AG04450 (cell line): ENCODE measurements at regions not wholly inside any gene's neighbourhood (a gene's known extent, or its start where the extent isn't known, plus 50 kb on each side); places are given as distances from the start of the nearest gene placed in this dataset.

ENCODE experiments used
- CTCF ChIA-PET: fragments of 300-600, 350-600 bp; formaldehyde crosslinking; extraction: SDS; loops from one replicate; lab custom pipeline; 2022; ENCODE audit warnings: antibody characterized with exemption, inconsistent platforms; lab: Charles Lee
- POLR2A ChIA-PET: fragments of 350-600 bp; formaldehyde crosslinking; extraction: SDS; loops from one replicate; lab custom pipeline; 2021; ENCODE audit warnings: antibody characterized with exemption, inconsistent platforms; lab: Yijun Ruan, JAX
- DNase-seq: peaks from one replicate; pipeline ENCODE4 v3.0.0-alpha.2; 2011; ENCODE audit warnings: low read depth, low spot score
- H3K27ac ChIP-seq: one replicate; pipeline ENCODE4 v1.5.1; 2012; ENCODE audit warnings: low read depth, low read length, control low read depth
- H3K27me3 ChIP-seq: one replicate; pipeline ENCODE4 v1.6.0; 2012; ENCODE audit warnings: low read length; ENCODE audit not compliant: control insufficient read depth, insufficient read depth
- H3K4me3 ChIP-seq: 2 replicates; pipeline ENCODE4 v1.5.1; 2011; ENCODE audit warnings: mild to moderate bottlenecking, low read depth, low read length, control low read depth
- H3K9me3 ChIP-seq: 2 replicates; pipeline ENCODE4 v1.5.1; 2012; ENCODE audit warnings: low read length; ENCODE audit not compliant: control insufficient read depth, insufficient read depth
- TF ChIP-seq, protein P1 (sequence below): IDR thresholded peaks from 2 replicates; pipeline ENCODE4 v1.5.1; 2011; ENCODE audit warnings: low read depth, low read length, control low read depth, inconsistent platforms

DNA sequence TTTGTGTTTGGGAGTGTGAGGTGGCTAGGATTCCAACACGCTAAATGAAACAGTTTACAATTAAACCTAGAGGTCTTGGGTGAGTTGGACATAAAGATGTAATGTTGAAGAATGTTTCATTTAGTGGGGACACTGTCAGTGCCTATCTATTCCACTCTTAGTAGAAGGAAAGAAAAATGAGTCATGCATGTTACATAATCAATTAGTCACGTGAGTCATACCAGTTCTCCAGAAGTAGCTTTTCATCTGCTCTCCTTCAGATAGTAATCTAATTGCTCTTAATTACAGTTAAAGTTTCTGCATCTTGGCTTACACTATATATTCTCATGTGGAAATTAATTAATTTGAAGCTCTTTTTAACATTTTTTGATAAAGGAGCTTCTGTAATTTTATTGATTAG is 115.7 kb upstream of the P2RY1 start:
- Histone ChIP-seq H3K4me3 (no peak overlapping the region), H3K27ac (no peak overlapping the region), H3K9me3 (no peaks in the 10 kb centered on the region), H3K27me3 (no peaks in the 10 kb centered on the region)
- no peak for DNase-seq
- CTCF ChIA-PET: no interaction called here
- POLR2A ChIA-PET: no interaction called here
- TF ChIP-seq, protein P1, sequence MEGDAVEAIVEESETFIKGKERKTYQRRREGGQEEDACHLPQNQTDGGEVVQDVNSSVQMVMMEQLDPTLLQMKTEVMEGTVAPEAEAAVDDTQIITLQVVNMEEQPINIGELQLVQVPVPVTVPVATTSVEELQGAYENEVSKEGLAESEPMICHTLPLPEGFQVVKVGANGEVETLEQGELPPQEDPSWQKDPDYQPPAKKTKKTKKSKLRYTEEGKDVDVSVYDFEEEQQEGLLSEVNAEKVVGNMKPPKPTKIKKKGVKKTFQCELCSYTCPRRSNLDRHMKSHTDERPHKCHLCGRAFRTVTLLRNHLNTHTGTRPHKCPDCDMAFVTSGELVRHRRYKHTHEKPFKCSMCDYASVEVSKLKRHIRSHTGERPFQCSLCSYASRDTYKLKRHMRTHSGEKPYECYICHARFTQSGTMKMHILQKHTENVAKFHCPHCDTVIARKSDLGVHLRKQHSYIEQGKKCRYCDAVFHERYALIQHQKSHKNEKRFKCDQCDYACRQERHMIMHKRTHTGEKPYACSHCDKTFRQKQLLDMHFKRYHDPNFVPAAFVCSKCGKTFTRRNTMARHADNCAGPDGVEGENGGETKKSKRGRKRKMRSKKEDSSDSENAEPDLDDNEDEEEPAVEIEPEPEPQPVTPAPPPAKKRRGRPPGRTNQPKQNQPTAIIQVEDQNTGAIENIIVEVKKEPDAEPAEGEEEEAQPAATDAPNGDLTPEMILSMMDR: no peak

DNA sequence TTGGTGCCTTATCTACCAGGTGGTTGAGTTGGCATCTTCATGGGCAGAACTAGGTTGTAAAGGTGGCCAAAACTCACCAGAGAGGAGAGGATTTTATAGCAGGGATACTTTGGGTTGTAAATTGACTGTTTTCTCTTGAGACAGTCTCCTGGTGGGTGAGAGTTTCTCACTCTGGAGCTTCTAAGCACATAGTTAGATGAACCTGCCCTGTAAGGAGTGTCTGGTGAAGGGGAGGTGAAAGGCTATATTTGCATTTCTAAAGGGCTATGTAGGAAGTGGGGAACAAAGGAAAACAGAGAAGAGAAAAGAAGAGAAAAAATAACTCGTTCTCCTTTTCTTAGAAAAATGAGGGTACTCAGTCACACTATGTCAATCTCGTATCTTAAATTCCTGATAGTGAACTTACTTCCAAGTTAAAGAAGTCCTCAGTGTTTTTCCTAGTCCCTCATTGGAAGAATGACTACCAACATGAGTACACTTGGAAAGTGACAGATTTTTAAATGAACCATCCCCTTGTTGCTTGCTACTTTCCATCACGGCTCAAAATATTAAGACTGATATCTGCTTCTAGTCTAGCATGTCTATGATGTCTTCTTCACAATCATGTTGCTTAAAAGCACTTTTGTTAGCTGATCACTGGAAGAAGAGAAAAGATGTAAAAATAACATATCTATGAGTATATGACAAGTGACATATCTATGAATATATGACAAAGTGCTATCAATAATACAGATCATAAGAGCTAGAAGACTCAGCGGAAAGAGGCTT is 113.8 kb upstream of the P2RY1 start:
- Histone ChIP-seq H3K9me3 (no peaks in the 10 kb centered on the region), H3K27me3 (no peaks in the 10 kb centered on the region), H3K27ac (no peak overlapping the region), H3K4me3 (no peak overlapping the region)
- TF ChIP-seq, protein P1: no peak
- CTCF ChIA-PET: no interaction called here
- no peak for DNase-seq
- POLR2A ChIA-PET: no interaction called here

DNA sequence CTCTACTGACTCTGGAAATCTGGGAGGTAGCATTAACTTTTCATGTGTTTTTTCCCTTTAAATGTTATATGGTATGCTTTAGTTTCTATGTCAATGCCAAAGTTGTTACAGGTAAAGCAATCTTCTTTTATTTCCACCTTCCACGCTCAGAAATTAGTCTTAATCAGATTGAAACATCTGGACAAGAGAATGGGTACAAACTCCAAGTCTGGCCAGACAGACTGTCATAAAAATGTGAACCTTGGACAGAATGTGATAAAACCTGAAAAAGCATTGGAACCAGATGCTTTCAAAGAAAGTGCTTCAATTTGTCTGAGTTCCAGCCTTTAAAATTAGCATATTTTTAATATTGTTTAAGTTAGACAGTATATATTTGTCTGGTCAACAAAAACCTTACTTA is 110.7 kb upstream of the P2RY1 start:
- DNase-seq: no peak
- TF ChIP-seq, protein P1: no peak
- ChIA-PET POLR2A (no interaction called here), CTCF (no interaction called here)
- H3K9me3 ChIP-seq: no peaks in the 10 kb centered on the region
- no peak overlapping the region for H3K4me3 ChIP-seq
- no peaks in the 10 kb centered on the region for H3K27me3 ChIP-seq
- no peak overlapping the region for H3K27ac ChIP-seq

DNA sequence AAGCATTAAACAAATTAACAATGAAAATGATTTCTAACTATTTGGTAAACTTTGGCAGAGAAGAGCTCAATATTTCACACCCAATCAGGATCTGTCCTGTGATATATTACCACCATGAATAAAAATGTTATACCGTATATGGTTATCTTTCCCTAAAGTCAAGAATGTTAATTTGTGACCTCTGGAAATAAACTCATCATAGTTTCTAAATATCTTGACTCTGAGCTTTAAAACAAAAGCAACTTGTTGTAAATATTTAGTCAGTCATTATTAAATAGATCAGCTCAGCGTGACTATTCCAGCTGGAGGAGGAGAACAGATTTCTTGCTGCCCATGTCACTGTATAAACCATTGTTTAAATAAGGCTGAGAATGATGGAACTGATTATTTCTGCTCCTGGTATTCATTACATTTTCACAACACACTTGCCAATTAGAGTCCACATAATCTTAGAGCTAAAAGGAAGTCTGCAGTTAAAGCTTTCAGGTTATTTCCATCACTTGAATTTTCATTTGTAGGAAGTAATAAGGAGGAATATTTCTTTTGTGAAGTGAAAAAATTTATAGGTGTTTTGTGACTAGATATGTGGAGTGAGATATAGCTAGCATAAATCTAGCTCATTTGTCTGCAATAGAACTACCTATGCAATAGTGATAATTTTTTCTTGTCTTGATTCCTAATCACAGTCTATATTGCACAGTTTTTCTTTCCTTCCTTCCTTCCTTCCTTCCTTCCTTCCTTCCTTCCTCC is 106.5 kb upstream of the P2RY1 start:
- TF ChIP-seq, protein P1: no peak
- ChIA-PET CTCF (no interaction called here), POLR2A (no interaction called here)
- no peaks in the 10 kb centered on the region for H3K27me3 ChIP-seq
- no peaks in the 10 kb centered on the region for H3K9me3 ChIP-seq
- DNase-seq: peak; percentile 1
- H3K4me3 ChIP-seq: no peak overlapping the region
- H3K27ac ChIP-seq: no peak overlapping the region

DNA sequence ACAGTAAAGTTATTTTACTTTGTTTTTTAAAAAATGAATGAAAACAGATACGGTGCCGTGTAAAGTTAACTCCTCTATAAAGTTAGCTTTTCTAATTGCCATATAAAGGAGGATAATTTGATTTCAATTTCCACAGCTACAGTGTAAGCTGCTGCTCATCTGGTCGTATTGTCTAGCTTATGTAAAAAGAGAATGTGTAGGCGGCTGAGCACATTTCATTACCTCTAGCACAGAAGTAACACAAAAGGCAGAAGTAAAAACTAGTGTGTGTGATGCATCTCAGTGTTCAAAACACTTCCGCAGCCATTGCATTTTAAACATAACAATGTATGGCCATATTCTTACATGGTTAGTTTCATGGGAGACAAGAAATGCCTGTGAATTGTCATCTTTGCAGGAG is 105.0 kb upstream of the P2RY1 start:
- TF ChIP-seq, protein P1: no peak
- no peaks in the 10 kb centered on the region for H3K9me3 ChIP-seq
- CTCF ChIA-PET: no interaction called here
- no peaks in the 10 kb centered on the region for H3K27me3 ChIP-seq
- H3K4me3 ChIP-seq: no peak overlapping the region
- no peak overlapping the region for H3K27ac ChIP-seq
- DNase-seq: no peak
- POLR2A ChIA-PET: no interaction called here
